GM19397 (cell line): ENCODE measurements at regions not wholly inside any gene's neighbourhood (a gene's known extent, or its start where the extent isn't known, plus 50 kb on each side); places are given as distances from the start of the nearest gene placed in this dataset.
"Not testable (repeated sequence)": the region's sequence is repeated elsewhere in the genome, so short reads cannot be mapped to it uniquely, and the experiment has no call there.

Experiments used
- ATAC-seq: cut with Tn5 transposase; IDR thresholded peaks from one replicate; pipeline ENCODE4 v1.9.1; 2021; ENCODE audit warnings: mild to moderate bottlenecking, moderate library complexity; ENCODE audit not compliant: unreplicated experiment

DNA sequence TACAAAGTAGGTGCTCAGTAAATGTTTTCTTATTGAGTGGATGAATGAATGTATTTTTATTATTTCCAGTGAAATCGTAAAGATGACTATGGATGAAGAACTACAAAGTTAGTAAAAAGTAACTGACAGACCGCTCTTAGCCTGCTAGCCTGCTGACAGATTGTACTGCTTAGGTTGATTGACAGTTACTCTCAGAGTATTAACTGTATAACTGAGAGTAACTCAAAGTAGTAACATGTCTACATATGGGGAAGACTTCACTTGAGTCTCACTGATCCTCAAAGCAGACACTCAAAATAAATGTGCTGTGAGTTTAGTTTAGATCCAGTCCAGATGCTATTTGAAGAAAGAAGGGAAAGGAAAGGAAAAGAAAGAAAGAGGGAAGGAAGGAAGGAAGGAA, 272.3 kb upstream of the AMIGO2 start:
- no peak for ATAC-seq

DNA sequence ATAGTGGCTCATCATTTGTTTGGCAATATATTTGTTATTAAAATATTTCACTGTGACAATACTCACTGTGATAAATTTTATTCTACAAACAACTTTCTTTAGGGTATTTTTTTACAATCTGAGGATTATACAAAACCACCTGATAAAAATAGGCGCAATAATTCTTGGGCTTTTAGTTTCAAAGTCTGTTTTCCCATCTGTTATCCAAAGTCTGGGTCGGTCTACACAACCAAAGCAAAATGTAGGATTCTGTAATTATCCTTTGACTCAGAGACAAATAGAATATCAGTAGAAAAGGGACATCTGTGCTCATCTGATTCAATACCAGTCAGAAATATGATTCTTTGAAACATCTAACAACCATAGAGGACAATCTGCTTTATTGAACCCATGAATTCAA, 271.8 kb upstream of the AMIGO2 start:
- ATAC-seq = no peak

DNA sequence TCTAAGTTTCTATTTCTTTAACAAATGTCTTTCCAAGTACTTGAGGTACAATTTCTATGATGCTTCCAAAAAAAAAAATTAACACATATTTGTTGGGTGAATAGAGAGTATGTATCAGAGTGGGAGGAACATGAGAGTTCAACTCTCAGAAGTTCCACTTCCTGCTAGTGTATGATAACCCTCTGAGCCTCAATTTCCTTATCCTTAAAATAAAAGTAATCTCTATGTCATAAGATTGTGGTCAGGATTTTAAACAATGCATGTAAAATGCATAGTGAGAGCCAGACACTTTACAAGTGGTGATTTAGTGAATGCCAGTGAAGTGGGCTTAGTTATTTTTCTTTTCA, 270.3 kb upstream of the AMIGO2 start:
- no peak for ATAC-seq

DNA sequence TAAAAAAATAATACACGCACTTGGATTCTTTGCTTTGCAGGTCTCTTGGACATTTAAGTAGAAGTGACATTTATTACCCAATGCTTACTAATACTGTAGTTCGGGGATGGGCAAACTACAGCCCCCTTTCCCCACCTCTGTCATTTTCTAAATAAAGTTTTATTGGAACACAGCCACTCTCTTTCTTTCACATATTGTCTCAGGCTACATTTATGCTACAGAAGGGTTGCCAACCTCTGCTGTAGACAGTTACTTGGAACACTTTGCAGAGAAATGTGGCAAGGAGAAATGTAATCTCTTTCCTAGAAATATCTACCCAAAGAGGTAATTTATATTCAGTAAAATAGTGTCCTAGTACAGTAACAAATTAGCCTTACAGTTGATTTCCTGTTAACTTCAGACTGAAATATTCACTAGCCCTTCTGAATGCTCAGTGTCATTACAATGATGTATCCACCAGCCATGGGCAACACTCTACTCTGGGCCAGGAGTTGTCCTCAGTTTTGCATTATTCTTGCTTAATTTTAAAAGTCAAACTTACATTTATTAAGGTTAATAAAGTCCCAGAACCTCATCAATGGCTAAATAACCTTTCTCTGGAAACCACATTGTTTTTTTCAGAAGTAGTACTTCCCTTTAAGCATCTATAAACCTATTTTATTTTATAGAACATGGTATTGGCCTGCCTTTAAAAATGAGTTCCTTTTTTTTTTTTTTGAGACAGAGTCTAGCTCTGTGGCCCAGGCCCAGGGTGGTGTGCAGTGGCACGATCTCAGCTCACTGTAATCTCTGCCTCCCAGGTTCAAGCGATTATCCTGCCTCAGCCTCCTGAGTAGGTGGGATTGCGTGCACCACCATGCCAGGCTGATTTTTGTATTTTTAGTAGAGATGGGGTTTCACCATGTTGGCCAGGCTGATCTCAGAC, 269.6 kb upstream of the AMIGO2 start:
- no peak for ATAC-seq

DNA sequence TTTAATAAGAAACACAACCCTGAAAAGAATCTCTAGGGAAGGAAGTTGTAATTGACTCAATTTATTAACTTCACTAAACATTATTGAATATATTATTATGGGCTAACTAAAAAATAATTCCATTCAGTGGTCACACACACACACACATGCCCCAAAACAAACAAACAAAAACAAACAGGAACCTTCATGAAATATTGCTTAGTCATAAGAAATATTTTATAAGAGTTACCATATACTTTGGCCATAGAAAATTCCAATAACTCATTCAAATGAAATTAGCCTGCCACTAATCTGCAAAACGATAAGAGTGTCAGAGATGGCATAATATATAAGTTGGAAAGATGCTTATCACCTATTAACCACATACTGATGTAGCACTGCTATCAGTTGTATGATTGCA, 268.4 kb upstream of the AMIGO2 start:
- ATAC-seq = no peak

GRCh38 chr12:47346251-47347019, 266.7 kb upstream of the AMIGO2 start:
- ATAC-seq = no peak

- ATAC-seq = no peak
Measured at GRCh38 chr12:47343684-47344567, 264.2 kb upstream of the AMIGO2 start.

- ATAC-seq = no peak
Measured at GRCh38 chr12:47340411-47341015, 260.8 kb upstream of the AMIGO2 start.

GRCh38 chr12:47337581-47337980, 257.8 kb upstream of the AMIGO2 start:
- ATAC-seq = no peak

- not testable (repeated sequence) for ATAC-seq
Measured at GRCh38 chr12:47333271-47333858, 253.6 kb upstream of the AMIGO2 start.

GRCh38 chr12:47328831-47329545, 249.2 kb upstream of the AMIGO2 start:
- ATAC-seq = no peak

DNA sequence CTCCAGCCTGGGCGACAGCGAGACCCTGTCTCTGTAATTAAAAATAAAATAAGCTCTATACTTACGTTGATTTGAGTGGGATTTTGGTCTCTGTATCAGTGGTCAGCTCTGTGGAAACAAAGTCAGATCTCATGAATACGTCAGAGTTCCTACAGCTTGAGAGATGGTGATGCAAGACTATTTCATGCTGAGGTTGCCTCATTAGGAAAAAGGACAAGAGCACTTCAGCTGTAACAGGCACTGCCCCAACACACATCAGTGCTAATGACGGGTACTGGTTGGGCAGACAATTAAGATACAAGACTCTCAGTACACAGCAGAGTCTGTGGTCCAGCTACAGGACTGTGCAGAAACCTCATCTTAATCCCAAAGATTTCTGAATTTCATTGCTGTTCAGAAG, 246.4 kb upstream of the AMIGO2 start:
- ATAC-seq = no peak

GRCh38 chr12:47323802-47324201, 244.0 kb upstream of the AMIGO2 start:
- no peak for ATAC-seq

GRCh38 chr12:47321436-47321835, 241.7 kb upstream of the AMIGO2 start:
- no peak for ATAC-seq

- ATAC-seq = no peak
Measured at GRCh38 chr12:47319746-47320145, 240.0 kb upstream of the AMIGO2 start.

- no peak for ATAC-seq
Measured at GRCh38 chr12:47318963-47319362, 239.2 kb upstream of the AMIGO2 start.

DNA sequence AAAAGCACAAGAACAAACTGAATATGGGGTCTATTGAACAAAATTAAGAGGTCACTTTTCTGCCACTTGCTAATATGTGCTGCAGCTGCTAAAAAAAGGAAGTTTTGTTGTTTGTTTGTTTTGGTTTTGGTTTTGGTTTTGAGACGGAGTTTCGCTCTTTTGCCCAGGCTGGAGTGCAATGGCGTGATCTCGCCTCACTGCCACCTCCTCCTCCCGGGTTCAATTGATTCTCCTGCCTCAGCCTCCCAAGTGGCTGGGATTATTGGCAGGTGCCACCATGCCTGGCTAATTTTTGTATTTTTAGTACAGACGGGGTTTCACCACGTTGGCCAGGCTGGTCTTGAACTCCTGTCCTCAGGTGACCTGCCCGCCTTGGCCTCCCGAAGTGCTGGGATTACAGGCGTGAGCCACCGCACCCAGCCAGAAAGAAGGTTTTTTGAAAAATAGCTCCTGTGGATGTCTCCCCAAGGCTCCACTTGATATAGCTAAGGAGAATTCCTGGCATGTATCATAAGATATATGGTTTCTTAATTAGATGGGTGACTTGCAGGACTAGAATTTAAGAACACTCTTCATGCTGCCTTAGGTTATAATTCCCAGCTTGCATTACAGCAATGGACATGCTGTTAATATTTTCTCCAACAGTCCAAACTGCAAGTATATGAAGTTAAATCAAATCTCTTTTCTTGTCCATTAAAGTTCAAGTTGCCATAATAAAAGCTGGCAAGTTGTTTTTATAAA, 237.6 kb upstream of the AMIGO2 start:
- ATAC-seq = peak; percentile 61

GRCh38 chr12:47316609-47317049, 236.9 kb upstream of the AMIGO2 start:
- no peak for ATAC-seq

GRCh38 chr12:47314996-47315395, 235.2 kb upstream of the AMIGO2 start:
- no peak for ATAC-seq
